ENCODE measurements at regions not wholly inside any gene's neighbourhood (a gene's known extent, or its start where the extent isn't known, plus 50 kb on each side); places are given as distances from the start of the nearest gene placed in this dataset.

DNA sequence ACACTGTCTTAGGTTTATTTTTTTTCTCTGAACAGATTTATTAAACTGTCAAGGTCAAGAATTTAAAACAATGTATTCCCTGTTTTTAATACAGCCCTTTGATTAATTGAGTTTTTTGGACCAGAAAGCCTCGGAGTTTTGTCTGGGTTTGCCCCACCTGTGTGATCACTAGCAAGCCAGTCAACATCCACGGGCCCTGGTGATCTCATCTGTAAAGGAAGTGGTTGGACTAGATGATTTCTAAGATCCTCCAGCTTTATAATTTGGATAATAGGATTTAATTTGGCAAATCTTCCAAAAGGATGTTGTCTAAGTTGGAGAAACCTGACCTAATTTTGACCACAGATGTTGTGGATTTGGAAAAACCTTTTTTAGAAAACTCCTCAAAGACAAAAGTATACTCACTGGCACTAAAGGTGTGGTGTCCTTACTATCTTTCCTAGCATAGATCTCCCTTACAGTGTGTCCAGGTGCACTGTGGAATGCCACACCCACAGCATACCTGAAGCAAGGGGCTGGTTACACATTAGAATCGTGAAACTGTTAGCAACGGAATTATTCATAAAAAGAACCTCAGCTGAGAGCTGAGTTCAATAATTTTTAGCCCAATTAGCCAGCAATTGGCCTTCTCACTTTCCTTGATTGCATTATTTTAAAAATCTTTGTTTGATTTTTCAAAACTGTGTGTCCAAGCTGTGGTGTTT, 195.6 kb upstream of the ELL2 start:
- Histone ChIP-seq H3K9ac (replicated peaks; ENCODE audit: extremely low read depth, insufficient read depth, low read length) (no peak overlapping the region), H4K20me1 (replicated peaks; ENCODE audit: control insufficient read depth, extremely low read depth, insufficient read depth, low read length) (no peaks in the 10 kb centered on the region), H3K9me1 (replicated peaks; ENCODE audit: control insufficient read depth, extremely low read depth, insufficient read depth, low read length) (no peaks in the 10 kb centered on the region), H3K9me3 (replicated peaks; ENCODE audit: control insufficient read depth, insufficient read depth, low read length) (no peaks in the 10 kb centered on the region), H3K27me3 (ENCODE audit: control insufficient read depth in 2 of 2, insufficient read depth in 2 of 2, low read length in 2 of 2) (no peaks in the 10 kb centered on the region), H3K4me3 (replicated peaks in 1 of 3; ENCODE audit: insufficient read depth in 1 of 3, low read depth in 1 of 3, low read length in 3 of 3) (no peak overlapping the region), H3K36me3 (ENCODE audit: control insufficient read depth in 2 of 2, extremely low read depth in 1 of 2, insufficient read depth in 2 of 2, low read length in 2 of 2) (no peaks in the 10 kb centered on the region), H3K27ac (ENCODE audit: insufficient read depth, low read depth, low read length) (no peak overlapping the region), H3K4me2 (ENCODE audit: insufficient read depth, low read length) (no peak overlapping the region), H3K4me1 (ENCODE audit: control insufficient read depth, extremely low read depth, insufficient read depth, low read length) (no peaks in the 10 kb centered on the region), H3K79me2 (ENCODE audit: control insufficient read depth, insufficient read depth, low read length) (no peaks in the 10 kb centered on the region), H2AFZ (ENCODE audit: low read depth, low read length) (no peak overlapping the region)
- CTCF ChIA-PET: no interaction called here
- dilution Hi-C loops (cut with MboI; ENCODE audit: extremely low pct_ligation_motif_present, low sequenced_read_pairs) (no loop called here), intact Hi-C loops (cut with micrococcal nuclease) (no loop called here)
- TF ChIP-seq POLR2AphosphoS5 (IDR thresholded peaks at IDR 0.05; ENCODE audit: insufficient read depth, low read depth, low read length) (no peak), CTCF (IDR thresholded peaks at IDR 0.05; ENCODE audit: extremely low read depth in 1 of 2, insufficient read depth in 1 of 2, low read depth in 1 of 2, low read length in 2 of 2) (no peak), GATA2 (IDR thresholded peaks at IDR 0.05; ENCODE audit: insufficient read depth, insufficient read length, low read depth, low read length) (no peak), MYC (IDR thresholded peaks at IDR 0.05; ENCODE audit: low read depth, low read length) (no peak), POLR2A (IDR thresholded peaks at IDR 0.05; ENCODE audit: low read depth, low read length) (no peak), FOS (IDR thresholded peaks at IDR 0.05; ENCODE audit: borderline replicate concordance, insufficient read depth, low read length) (no peak), EZH2 (IDR thresholded peaks at IDR 0.05; ENCODE audit: borderline replicate concordance, low read depth, low read length, severe bottlenecking) (no peak)
- TF ChIP-seq, protein P1, sequence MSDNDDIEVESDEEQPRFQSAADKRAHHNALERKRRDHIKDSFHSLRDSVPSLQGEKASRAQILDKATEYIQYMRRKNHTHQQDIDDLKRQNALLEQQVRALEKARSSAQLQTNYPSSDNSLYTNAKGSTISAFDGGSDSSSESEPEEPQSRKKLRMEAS (IDR thresholded peaks at IDR 0.05; ENCODE audit: insufficient read depth, insufficient read length): no peak
- DNase-seq (ENCODE audit: low read depth, low spot score) (no peak), FAIRE-seq (no peak)
- POLR2A ChIA-PET: no interaction called here
- BruUV-seq (replicated peaks): no TSS peak
